Esophagus muscularis mucosa (tissue), 3 donors: ENCODE measurements at regions not wholly inside any gene's neighbourhood (a gene's known extent, or its start where the extent isn't known, plus 50 kb on each side); places are given as distances from the start of the nearest gene placed in this dataset.

Experiments used
- POLR2A ChIP-seq: fragments of 450-650 bp; IDR thresholded peaks from one replicate; pipeline ENCODE4 v1.6.1; 2017; ENCODE audit warnings: antibody characterized with exemption, moderate library complexity, mild to moderate bottlenecking, low read depth
- TF ChIP-seq, protein P1 (sequence below), 3 experiments: fragments of 200-600 bp in 2 of 3; fragments of 450-650 bp in 1 of 3; sonication (generic) in 2 of 3; IDR thresholded peaks; one replicate each; pipeline ENCODE4 v1.5.1; 2017 to 2019; ENCODE audit warnings: antibody characterized with exemption in 3 of 3, mild to moderate bottlenecking in 2 of 3, moderate library complexity in 1 of 3

DNA sequence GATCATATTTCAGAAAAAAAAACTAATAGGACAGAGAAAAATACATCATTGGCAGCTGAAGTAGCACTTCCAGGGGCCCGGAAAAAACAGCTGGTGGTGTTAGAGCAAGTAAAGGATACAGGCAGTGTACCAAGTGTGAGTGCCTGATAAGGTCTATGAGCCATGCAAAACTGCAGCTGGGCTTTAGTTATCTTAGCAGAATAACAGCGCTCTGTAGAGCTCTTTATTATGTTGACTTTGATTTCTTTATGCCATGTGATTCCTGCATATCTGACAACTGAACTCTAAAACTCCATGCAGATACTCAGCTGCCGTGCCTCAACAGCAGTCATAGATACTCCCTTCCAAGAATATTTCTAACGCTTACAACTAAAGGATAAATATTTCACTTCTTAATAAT, 119.5 kb downstream of the CAAP1 start:
- TF ChIP-seq, protein P1, sequence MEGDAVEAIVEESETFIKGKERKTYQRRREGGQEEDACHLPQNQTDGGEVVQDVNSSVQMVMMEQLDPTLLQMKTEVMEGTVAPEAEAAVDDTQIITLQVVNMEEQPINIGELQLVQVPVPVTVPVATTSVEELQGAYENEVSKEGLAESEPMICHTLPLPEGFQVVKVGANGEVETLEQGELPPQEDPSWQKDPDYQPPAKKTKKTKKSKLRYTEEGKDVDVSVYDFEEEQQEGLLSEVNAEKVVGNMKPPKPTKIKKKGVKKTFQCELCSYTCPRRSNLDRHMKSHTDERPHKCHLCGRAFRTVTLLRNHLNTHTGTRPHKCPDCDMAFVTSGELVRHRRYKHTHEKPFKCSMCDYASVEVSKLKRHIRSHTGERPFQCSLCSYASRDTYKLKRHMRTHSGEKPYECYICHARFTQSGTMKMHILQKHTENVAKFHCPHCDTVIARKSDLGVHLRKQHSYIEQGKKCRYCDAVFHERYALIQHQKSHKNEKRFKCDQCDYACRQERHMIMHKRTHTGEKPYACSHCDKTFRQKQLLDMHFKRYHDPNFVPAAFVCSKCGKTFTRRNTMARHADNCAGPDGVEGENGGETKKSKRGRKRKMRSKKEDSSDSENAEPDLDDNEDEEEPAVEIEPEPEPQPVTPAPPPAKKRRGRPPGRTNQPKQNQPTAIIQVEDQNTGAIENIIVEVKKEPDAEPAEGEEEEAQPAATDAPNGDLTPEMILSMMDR (IDR thresholded peaks at IDR 0.05), result no peak
- no peak for TF ChIP-seq POLR2A
